Pancreas (tissue), 10 donors: ENCODE measurements at regions not wholly inside any gene's neighbourhood (a gene's known extent, or its start where the extent isn't known, plus 50 kb on each side); places are given as distances from the start of the nearest gene placed in this dataset.

Source experiments
- ATAC-seq, 4 donors: fragments of 200-7000 bp; cut with Tn5 transposase; one replicate each; pipeline versions ENCODE4 v1.8.0 to v1.9.1; 2020; ENCODE audit warnings: mild to moderate bottlenecking in 4 of 4, moderate library complexity in 4 of 4
- DNase-seq, 6 donors: peaks; one replicate each; pipeline ENCODE4 v3.0.0-alpha.2; 2020
- FAIRE-seq: peaks from 2 replicates; lab custom pipeline; 2012; peaks lifted over from hg19 to GRCh38; lab: Jason Lieb, UNC
- H3K27ac ChIP-seq, 4 donors: fragments of 200-600 bp; sonication (generic); 1 replicate in 3 of 4; 2 replicates in 1 of 4; pipeline versions ENCODE4 v1.5.0 to v1.8.0; 2020
- H3K27me3 ChIP-seq, 4 donors: fragments of 200-600 bp; one replicate each; pipeline ENCODE4 v1.8.0; 2021
- H3K36me3 ChIP-seq, 3 donors: fragments of 200-600 bp; sonication (generic) in 1 of 3; one replicate each; pipeline versions ENCODE4 v1.5.0 to v1.8.0; 2020 to 2021
- H3K4me1 ChIP-seq, 3 donors: fragments of 200-600 bp; one replicate each; pipeline ENCODE4 v1.8.0; 2021
- H3K4me3 ChIP-seq, 4 donors: fragments of 200-600 bp; sonication (generic) in 2 of 4; one replicate each; pipeline versions ENCODE4 v1.5.0 to v1.8.0; 2020 to 2021
- H3K9me3 ChIP-seq, 4 donors: fragments of 200-600 bp; one replicate each; pipeline ENCODE4 v1.8.0; 2021
- WGBS, 2 donors: extraction: QIAGEN DNeasy Blood & Tissue Kit; methylation state at CpG; one replicate each; pipeline ENCODE4 v1.1.7; 2013; 5-methylcytosine and 5-hydroxymethylcytosine counted together
- intact Hi-C, 3 donors: fragments of 100-400 bp; cut with DNase I; formaldehyde crosslinking; loops; one replicate each; pipeline versions ENCODE4 v1.11.1 to v1.14.2; 2022
- TF ChIP-seq, protein P1 (sequence below), 4 donors: fragments of 200-600 bp; sonication (generic) in 3 of 4; IDR thresholded peaks; one replicate each; pipeline versions ENCODE4 v1.5.0 to v1.8.0; 2021; ENCODE audit warnings: antibody characterized with exemption in 4 of 4
- donor health status: healthy with polysubstance abuse.
- donor health status: DM: no; HTN: no; CAD: no; lungs with moderate emphysema.
- donor health status: DM: no; HTN: no; CAD: no.
- donor health status: control.
- donor health status: control.
- donor health status: Bipolar disorder and iron deficiency.
- donor health status: DM: yes; HTN: yes; CAD: no.
- donor health status: DM: no; HTN: no; CAD: no.
- donor health status: DM: no; HTN: no; CAD: no.
- donor health status: DM: yes; HTN: yes; CAD: no.

DNA sequence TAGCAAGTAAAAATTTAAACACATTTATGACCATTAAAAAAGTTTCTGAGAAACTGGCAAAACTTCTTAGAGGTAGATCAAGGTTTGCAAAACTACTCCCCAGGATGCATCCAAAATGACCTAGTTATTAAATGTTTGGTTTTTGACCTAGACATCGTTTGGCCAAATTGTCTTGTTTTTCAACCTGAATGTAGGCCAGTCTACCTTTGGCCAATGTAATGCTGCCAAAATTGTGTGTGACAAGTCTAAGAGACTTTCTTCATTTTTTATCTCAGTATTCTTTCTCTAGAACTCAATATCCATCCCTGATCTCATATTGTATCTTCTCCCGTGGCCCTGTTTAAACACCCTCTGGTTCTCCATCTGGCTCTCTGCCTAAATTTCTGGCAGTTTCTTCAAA lies 202.0 kb downstream of the CXCL12 start:
- no peak for DNase-seq
- Histone ChIP-seq H3K27me3 (no peaks in the 10 kb centered on the region), H3K9me3 (no peaks in the 10 kb centered on the region), H3K4me1 (no peaks in the 10 kb centered on the region), H3K27ac (no peak overlapping the region), H3K36me3 (no peaks in the 10 kb centered on the region), H3K4me3 (no peak overlapping the region)
- 70 to 76% methylated on average over 2 of the region's 2 CpGs for WGBS, 2 donors
- FAIRE-seq = no peak
- intact Hi-C loops = no loop called here
- TF ChIP-seq, protein P1, sequence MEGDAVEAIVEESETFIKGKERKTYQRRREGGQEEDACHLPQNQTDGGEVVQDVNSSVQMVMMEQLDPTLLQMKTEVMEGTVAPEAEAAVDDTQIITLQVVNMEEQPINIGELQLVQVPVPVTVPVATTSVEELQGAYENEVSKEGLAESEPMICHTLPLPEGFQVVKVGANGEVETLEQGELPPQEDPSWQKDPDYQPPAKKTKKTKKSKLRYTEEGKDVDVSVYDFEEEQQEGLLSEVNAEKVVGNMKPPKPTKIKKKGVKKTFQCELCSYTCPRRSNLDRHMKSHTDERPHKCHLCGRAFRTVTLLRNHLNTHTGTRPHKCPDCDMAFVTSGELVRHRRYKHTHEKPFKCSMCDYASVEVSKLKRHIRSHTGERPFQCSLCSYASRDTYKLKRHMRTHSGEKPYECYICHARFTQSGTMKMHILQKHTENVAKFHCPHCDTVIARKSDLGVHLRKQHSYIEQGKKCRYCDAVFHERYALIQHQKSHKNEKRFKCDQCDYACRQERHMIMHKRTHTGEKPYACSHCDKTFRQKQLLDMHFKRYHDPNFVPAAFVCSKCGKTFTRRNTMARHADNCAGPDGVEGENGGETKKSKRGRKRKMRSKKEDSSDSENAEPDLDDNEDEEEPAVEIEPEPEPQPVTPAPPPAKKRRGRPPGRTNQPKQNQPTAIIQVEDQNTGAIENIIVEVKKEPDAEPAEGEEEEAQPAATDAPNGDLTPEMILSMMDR (IDR thresholded peaks at IDR 0.05) = no peak
- ATAC-seq = no peak

DNA sequence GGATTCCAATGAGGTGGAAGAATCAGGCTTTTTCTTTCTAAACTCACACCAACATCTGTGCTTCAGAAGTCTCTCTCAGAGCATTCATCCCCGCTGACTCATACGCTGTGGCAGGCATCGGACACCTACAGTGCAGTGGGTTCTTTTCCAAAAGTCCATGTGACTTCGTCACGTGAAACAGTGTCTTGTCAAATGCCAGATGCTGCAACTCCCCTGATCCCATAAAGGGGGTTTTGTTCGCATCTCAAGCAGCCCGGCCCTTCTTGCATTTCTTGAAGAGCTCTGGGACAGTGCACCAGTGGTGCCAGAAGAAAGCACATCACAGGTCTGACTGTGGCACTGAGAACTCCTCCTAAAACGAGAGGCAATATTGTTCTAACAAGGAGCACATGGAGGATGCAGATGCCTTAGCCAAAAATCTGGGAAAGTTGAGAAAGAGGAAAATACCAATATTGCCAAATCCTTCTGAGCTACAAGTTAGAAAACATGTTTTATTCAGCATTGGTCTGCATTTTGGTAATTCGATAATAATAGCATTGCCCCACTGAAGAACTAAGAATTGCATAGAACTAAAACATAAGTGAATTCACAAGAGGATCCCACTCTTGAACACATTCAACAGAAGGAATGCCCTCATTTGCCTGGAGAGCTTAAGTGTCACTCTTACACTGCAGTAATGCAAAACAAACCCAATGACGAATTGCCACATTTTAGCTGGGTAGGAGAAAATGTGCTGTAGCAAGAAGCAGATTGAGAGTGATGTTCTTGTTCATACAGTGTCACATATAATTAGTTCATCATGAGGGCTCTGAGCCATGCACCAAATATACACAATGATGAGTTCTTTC lies 204.4 kb downstream of the CXCL12 start:
- H3K27ac ChIP-seq = no peak overlapping the region
- no peaks in the 10 kb centered on the region for H3K36me3 ChIP-seq
- DNase-seq (no peak), ATAC-seq (peak in 3 of 4 donors; percentile 20 to 36 (median 35)), FAIRE-seq (no peak)
- no peaks in the 10 kb centered on the region for H3K27me3 ChIP-seq
- H3K4me3 ChIP-seq = no peak overlapping the region
- no peaks in the 10 kb centered on the region for H3K4me1 ChIP-seq
- H3K9me3 ChIP-seq = no peaks in the 10 kb centered on the region
- WGBS, 2 donors = 82 to 88% methylated on average over 10 of the region's 10 CpGs
- TF ChIP-seq, protein P1 (IDR thresholded peaks at IDR 0.05) = no peak
- intact Hi-C loops = no loop called here

DNA sequence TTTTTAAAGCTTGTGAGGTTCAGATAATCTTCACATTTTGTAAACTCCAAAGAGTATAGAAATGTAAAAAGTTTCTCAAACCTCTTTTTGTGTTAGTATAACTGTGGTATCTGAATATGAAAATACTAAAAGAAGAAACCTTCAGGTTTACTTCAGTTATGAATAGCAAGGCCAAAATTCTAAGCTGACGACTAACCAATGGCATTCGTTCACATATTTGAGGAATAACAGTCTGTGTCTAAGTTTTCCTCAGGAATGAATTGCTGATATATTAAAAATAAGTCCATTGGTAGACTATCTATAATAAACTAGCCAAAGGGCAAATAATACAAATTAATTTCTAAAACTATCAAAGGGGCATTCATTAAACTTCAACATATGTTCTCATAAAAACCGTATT lies 206.0 kb downstream of the CXCL12 start:
- Histone ChIP-seq H3K4me1 (no peaks in the 10 kb centered on the region), H3K9me3 (no peaks in the 10 kb centered on the region), H3K4me3 (no peak overlapping the region), H3K27ac (no peak overlapping the region), H3K27me3 (no peaks in the 10 kb centered on the region), H3K36me3 (no peaks in the 10 kb centered on the region)
- FAIRE-seq = no peak
- intact Hi-C loops = no loop called here
- WGBS, 2 donors = 92 to 94% methylated on average over 3 of the region's 3 CpGs
- DNase-seq = no peak
- TF ChIP-seq, protein P1 (IDR thresholded peaks at IDR 0.05) = no peak
- no peak for ATAC-seq

DNA sequence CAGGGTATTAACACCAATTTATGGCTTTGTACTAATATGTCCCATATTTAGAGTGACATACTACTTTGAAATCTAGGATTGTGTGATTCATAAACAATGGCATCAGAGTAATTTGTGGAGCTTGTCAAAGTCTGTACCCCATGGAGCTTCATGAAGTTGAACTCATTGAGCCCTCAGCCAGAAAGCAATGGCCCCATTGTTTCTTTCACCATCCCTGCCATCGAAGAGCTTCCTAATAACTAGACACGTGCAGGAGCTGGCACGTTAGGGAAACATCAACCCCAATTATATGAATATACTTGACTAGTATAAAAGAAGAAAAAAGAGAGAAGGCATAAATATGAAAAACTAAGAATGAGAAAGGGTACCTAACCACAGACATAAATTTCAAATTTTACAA lies 206.6 kb downstream of the CXCL12 start:
- ATAC-seq (no peak), FAIRE-seq (no peak)

More for the DNA sequence above, 206.6 kb downstream of the CXCL12 start:
- 78 to 87% methylated on average over 3 of the region's 3 CpGs for WGBS, 2 donors
- Histone ChIP-seq H3K27ac (no peak overlapping the region), H3K27me3 (no peaks in the 10 kb centered on the region), H3K4me3 (no peak overlapping the region), H3K9me3 (no peaks in the 10 kb centered on the region), H3K4me1 (peaks cover 0 to 4% (median 2%) of the 10 kb centered on the region in 3 donors), H3K36me3 (no peaks in the 10 kb centered on the region)
- TF ChIP-seq, protein P1 (IDR thresholded peaks at IDR 0.05) = no peak
- no peak for DNase-seq
- intact Hi-C loops = no loop called here
